Neutrophil (primary cell): ENCODE measurements at regions not wholly inside any gene's neighbourhood (a gene's known extent, or its start where the extent isn't known, plus 50 kb on each side); places are given as distances from the start of the nearest gene placed in this dataset.

Experiments
- H3K27ac ChIP-seq: fragments of 200-600 bp; sonication (generic); 2 replicates; pipeline ENCODE4 v1.5.1; 2016; ENCODE audit warnings: mild to moderate bottlenecking, moderate library complexity
- H3K27me3 ChIP-seq: fragments of 200-600 bp; sonication (generic); 2 replicates; pipeline ENCODE4 v1.6.0; 2016; ENCODE audit warnings: mild to moderate bottlenecking
- H3K36me3 ChIP-seq: fragments of 200-600 bp; sonication (generic); 2 replicates; pipeline ENCODE4 v1.5.1; 2017
- H3K4me1 ChIP-seq, 2 experiments: fragments of 200-600 bp in 1 of 2; sonication (generic) in 1 of 2; 1 replicate in 1 of 2; 2 replicates in 1 of 2; pipeline versions ENCODE4 v1.5.1 to v1.6.1; 2013 to 2016; ENCODE audit warnings: low read depth in 1 of 2, low read length in 1 of 2, mild to moderate bottlenecking in 1 of 2, moderate library complexity in 1 of 2; ENCODE audit not compliant: control insufficient read depth in 1 of 2, insufficient read depth in 1 of 2
- H3K4me3 ChIP-seq, 2 experiments: fragments of 200-600 bp in 1 of 2; sonication (generic) in 1 of 2; 1 replicate in 1 of 2; 2 replicates in 1 of 2; pipeline ENCODE4 v1.5.1; 2013 to 2016; ENCODE audit warnings: low read depth in 1 of 2, low read length in 1 of 2, mild to moderate bottlenecking in 1 of 2, moderate library complexity in 1 of 2
- H3K9me3 ChIP-seq: fragments of 200-600 bp; sonication (generic); 2 replicates; pipeline ENCODE4 v1.5.1; 2016
- TF ChIP-seq, protein P1 (sequence below): fragments of 200-600 bp; sonication (generic); IDR thresholded peaks from 2 replicates; pipeline ENCODE4 v1.5.1; 2016; ENCODE audit warnings: antibody characterized with exemption

DNA sequence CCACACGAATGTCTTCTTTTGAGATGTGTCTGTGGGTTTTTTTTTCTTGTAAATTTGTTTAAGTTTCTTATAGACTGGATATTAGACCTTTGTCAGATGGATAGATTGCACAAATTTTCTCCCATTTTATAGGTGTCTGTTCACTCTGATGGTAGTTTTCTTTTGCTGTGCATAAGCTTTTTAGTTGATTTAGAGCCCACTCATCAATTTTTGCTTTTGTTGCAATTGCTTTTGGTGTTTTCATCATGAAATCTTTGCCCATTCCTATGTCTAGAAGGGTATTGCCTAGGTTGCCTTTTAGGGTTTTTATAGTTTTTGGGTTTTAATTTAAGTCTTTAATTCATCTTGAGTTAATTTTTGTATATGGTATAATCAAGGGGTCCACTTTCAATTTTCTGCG, 57.7 kb downstream of the NKX2-2 start:
- TF ChIP-seq, protein P1, sequence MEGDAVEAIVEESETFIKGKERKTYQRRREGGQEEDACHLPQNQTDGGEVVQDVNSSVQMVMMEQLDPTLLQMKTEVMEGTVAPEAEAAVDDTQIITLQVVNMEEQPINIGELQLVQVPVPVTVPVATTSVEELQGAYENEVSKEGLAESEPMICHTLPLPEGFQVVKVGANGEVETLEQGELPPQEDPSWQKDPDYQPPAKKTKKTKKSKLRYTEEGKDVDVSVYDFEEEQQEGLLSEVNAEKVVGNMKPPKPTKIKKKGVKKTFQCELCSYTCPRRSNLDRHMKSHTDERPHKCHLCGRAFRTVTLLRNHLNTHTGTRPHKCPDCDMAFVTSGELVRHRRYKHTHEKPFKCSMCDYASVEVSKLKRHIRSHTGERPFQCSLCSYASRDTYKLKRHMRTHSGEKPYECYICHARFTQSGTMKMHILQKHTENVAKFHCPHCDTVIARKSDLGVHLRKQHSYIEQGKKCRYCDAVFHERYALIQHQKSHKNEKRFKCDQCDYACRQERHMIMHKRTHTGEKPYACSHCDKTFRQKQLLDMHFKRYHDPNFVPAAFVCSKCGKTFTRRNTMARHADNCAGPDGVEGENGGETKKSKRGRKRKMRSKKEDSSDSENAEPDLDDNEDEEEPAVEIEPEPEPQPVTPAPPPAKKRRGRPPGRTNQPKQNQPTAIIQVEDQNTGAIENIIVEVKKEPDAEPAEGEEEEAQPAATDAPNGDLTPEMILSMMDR: no peak

DNA sequence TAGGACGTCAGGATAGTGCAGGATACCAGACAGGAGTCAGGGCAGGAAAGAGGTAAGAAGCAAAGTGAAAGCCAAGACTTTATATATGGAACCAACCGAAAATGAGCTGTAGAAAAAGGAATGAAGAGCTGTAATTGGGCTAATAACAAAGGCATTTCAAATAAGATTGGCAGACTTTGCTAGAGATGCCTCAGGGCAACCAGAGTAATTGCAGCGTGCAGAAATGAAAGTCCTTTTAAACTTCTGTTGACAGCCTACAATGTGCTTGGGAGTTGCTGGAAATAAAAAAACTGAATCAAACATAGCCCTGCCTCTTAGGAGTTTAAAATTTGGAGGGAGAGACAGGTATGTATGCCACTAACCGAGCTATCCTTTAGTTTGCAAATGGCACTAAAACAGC, 56.4 kb upstream of the NKX2-4 start:
- no peak overlapping the region for H3K27ac ChIP-seq
- H3K4me1 ChIP-seq: no peaks in the 10 kb centered on the region
- peaks cover 80% of the 10 kb centered on the region for H3K27me3 ChIP-seq
- H3K36me3 ChIP-seq: no peaks in the 10 kb centered on the region
- no peaks in the 10 kb centered on the region for H3K9me3 ChIP-seq
- TF ChIP-seq, protein P1: no peak
- no peak overlapping the region for H3K4me3 ChIP-seq

More for the DNA sequence above, 57.7 kb downstream of the NKX2-2 start:
- Histone ChIP-seq H3K4me1 (no peaks in the 10 kb centered on the region), H3K4me3 (no peak overlapping the region), H3K36me3 (no peaks in the 10 kb centered on the region), H3K27ac (no peak overlapping the region), H3K27me3 (peaks cover 86% of the 10 kb centered on the region), H3K9me3 (no peaks in the 10 kb centered on the region)

DNA sequence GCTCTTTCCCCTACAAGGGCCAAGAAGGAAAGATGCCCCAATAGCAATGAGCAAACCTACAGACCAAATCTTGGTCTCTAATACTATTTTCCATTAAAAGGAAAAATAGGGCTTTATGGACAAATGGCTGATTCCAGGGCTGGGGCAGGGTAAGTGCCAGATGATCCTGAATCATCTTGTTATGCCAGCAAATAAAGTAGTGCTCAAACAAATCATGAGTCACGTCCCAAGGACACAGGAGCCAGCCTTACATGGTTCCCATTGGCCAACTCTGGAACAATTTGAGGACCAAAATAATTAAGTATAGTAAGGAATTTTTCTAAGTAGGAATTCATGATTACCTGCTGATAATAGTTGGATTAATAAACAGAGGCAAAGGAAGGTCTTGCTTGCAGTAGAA, 53.2 kb upstream of the NKX2-4 start:
- Histone ChIP-seq H3K4me3 (no peak overlapping the region), H3K27ac (no peak overlapping the region), H3K9me3 (no peaks in the 10 kb centered on the region), H3K36me3 (no peaks in the 10 kb centered on the region), H3K4me1 (no peaks in the 10 kb centered on the region), H3K27me3 (peaks cover 76% of the 10 kb centered on the region)
- TF ChIP-seq, protein P1: no peak
